Ascending aorta (tissue), 2 donors: ENCODE measurements at regions not wholly inside any gene's neighbourhood (a gene's known extent, or its start where the extent isn't known, plus 50 kb on each side); places are given as distances from the start of the nearest gene placed in this dataset.
"Not testable (repeated sequence)": the region's sequence is repeated elsewhere in the genome, so short reads cannot be mapped to it uniquely, and the experiment has no call there.

Source experiments
- DNase-seq, 2 donors: peaks; one replicate each; pipeline ENCODE4 v3.0.0-alpha.2; 2019; ENCODE audit warnings: low spot score in 2 of 2
- H3K27ac ChIP-seq, 2 donors: fragments of 200-600 bp; sonication (generic); one replicate each; pipeline ENCODE4 v1.5.1; 2016 to 2017; ENCODE audit warnings: mild to moderate bottlenecking in 1 of 2
- H3K27me3 ChIP-seq: fragments of 200-600 bp; sonication (generic); one replicate; pipeline ENCODE4 v1.5.1; 2017
- H3K36me3 ChIP-seq, 2 donors: fragments of 200-600 bp; sonication (generic); one replicate each; pipeline ENCODE4 v1.5.1; 2016
- H3K4me1 ChIP-seq, 2 donors: fragments of 200-600 bp; sonication (generic); one replicate each; pipeline ENCODE4 v1.5.1; 2016 to 2017; ENCODE audit warnings: mild to moderate bottlenecking in 1 of 2
- H3K4me3 ChIP-seq, 2 donors: fragments of 200-600 bp; sonication (generic); one replicate each; pipeline ENCODE4 v1.5.1; 2016 to 2017; ENCODE audit warnings: mild to moderate bottlenecking in 1 of 2
- H3K9me3 ChIP-seq, 2 donors: fragments of 200-600 bp; sonication (generic); one replicate each; pipeline ENCODE4 v1.5.1; 2016
- CTCF ChIP-seq, 3 experiments: fragments of 200-600 bp in 2 of 3; fragments of 450-650 bp in 1 of 3; sonication (generic) in 2 of 3; IDR thresholded peaks; one replicate each; pipeline ENCODE4 v1.5.1; 2016 to 2019; ENCODE audit warnings: antibody characterized with exemption in 3 of 3, mild to moderate bottlenecking in 1 of 3, moderate library complexity in 1 of 3
- intact Hi-C: fragments of 100-400 bp; cut with DNase I; formaldehyde crosslinking; loops from one replicate; pipeline ENCODE4 v1.15.1; 2023

- Histone ChIP-seq H3K27me3 (no peaks in the 10 kb centered on the region), H3K27ac (no peak overlapping the region), H3K36me3 (no peaks in the 10 kb centered on the region), H3K9me3 (no peaks in the 10 kb centered on the region), H3K4me1 (no peaks in the 10 kb centered on the region), H3K4me3 (no peak overlapping the region)
- no peak for TF ChIP-seq CTCF (IDR thresholded peaks at IDR 0.05)
- no peak for DNase-seq
- intact Hi-C loops, result no loop called here
Measured at GRCh38 chr13:82467626-82468025, 1414.6 kb downstream of the SLITRK1 start.

GRCh38 chr13:82459575-82459974, 1422.7 kb downstream of the SLITRK1 start:
- H3K36me3 ChIP-seq, H3K27ac ChIP-seq, DNase-seq, H3K4me3 ChIP-seq, H3K9me3 ChIP-seq, H3K4me1 ChIP-seq, intact Hi-C loops, H3K27me3 ChIP-seq: not testable (repeated sequence)

- Histone ChIP-seq H3K4me3 (no peak overlapping the region), H3K9me3 (no peaks in the 10 kb centered on the region), H3K27ac (no peak overlapping the region), H3K27me3 (no peaks in the 10 kb centered on the region), H3K4me1 (no peaks in the 10 kb centered on the region), H3K36me3 (no peaks in the 10 kb centered on the region)
- intact Hi-C loops, result no loop called here
- DNase-seq, result no peak
- no peak for TF ChIP-seq CTCF (IDR thresholded peaks at IDR 0.05)
Measured at GRCh38 chr13:82458169-82458568, 1424.1 kb downstream of the SLITRK1 start.

GRCh38 chr13:82457548-82457947, 1424.7 kb downstream of the SLITRK1 start:
- H3K4me3 ChIP-seq, DNase-seq, H3K4me1 ChIP-seq, H3K27me3 ChIP-seq, H3K9me3 ChIP-seq, H3K27ac ChIP-seq, intact Hi-C loops, H3K36me3 ChIP-seq: not testable (repeated sequence)

- DNase-seq, result no peak
- no peaks in the 10 kb centered on the region for H3K36me3 ChIP-seq
- H3K27me3 ChIP-seq, result no peaks in the 10 kb centered on the region
- peaks cover 0 to 10% of the 10 kb centered on the region in 2 donors for H3K9me3 ChIP-seq
- no peak overlapping the region for H3K4me3 ChIP-seq
- intact Hi-C loops, result no loop called here
- TF ChIP-seq CTCF (IDR thresholded peaks at IDR 0.05), result no peak
- H3K4me1 ChIP-seq, result no peaks in the 10 kb centered on the region
- no peak overlapping the region for H3K27ac ChIP-seq
Measured at GRCh38 chr13:82447416-82448077, 1434.7 kb downstream of the SLITRK1 start.

- Histone ChIP-seq H3K27me3 (no peaks in the 10 kb centered on the region), H3K4me3 (no peak overlapping the region), H3K36me3 (no peaks in the 10 kb centered on the region), H3K27ac (no peak overlapping the region), H3K9me3 (no peaks in the 10 kb centered on the region), H3K4me1 (no peaks in the 10 kb centered on the region)
- intact Hi-C loops, result no loop called here
- no peak for DNase-seq
- TF ChIP-seq CTCF (IDR thresholded peaks at IDR 0.05), result no peak
Measured at GRCh38 chr13:82439159-82439904, 1442.9 kb downstream of the SLITRK1 start.
